Type B pancreatic cell (in vitro differentiated cells): ENCODE measurements at regions not wholly inside any gene's neighbourhood (a gene's known extent, or its start where the extent isn't known, plus 50 kb on each side); places are given as distances from the start of the nearest gene placed in this dataset.

ENCODE experiments used
- DNase-seq: peaks from one replicate; pipeline ENCODE4 v3.0.0; 2021; ENCODE audit warnings: mixed read lengths; ENCODE audit not compliant: unreplicated experiment; ENCODE audit errors: extremely low spot score
- H3K27ac Mint-ChIP-seq: 2 replicates; pipeline ENCODE4 v1.8.0; 2021; ENCODE audit warnings: mild to moderate bottlenecking, mixed read lengths
- H3K27me3 Mint-ChIP-seq: 2 replicates; pipeline ENCODE4 v1.8.0; 2021; ENCODE audit warnings: mixed read lengths
- H3K36me3 Mint-ChIP-seq: 2 replicates; pipeline ENCODE4 v1.8.0; 2021; ENCODE audit warnings: mixed read lengths
- H3K4me1 Mint-ChIP-seq: one replicate; pipeline ENCODE4 v1.8.0; 2021; ENCODE audit warnings: mixed read lengths; ENCODE audit not compliant: unreplicated experiment
- H3K4me3 Mint-ChIP-seq: 2 replicates; pipeline ENCODE4 v1.8.0; 2021; ENCODE audit warnings: mild to moderate bottlenecking, mixed read lengths
- H3K9me3 Mint-ChIP-seq: 2 replicates; pipeline ENCODE4 v1.8.0; 2021; ENCODE audit warnings: mixed read lengths
- CTCF ChIP-seq: fragments of 200-600 bp; sonication (generic); conservative IDR thresholded peaks from 2 replicates; pipeline ENCODE4 v1.5.0; 2021; ENCODE audit warnings: antibody characterized with exemption, mild to moderate bottlenecking

- no peak overlapping the region for H3K4me3 Mint-ChIP-seq
- H3K9me3 Mint-ChIP-seq, result no peaks in the 10 kb centered on the region
- no peak for TF ChIP-seq CTCF
- no peaks in the 10 kb centered on the region for H3K27me3 Mint-ChIP-seq
- H3K4me1 Mint-ChIP-seq, result no peaks in the 10 kb centered on the region
- no peak for DNase-seq
- no peak overlapping the region for H3K27ac Mint-ChIP-seq
- no peaks in the 10 kb centered on the region for H3K36me3 Mint-ChIP-seq
These were observed 690.1 kb upstream of the MAN1A1 start for GRCh38 chr6:120039664-120040063.

- H3K27ac Mint-ChIP-seq, result no peak overlapping the region
- H3K4me1 Mint-ChIP-seq, result no peaks in the 10 kb centered on the region
These were observed 682.3 kb upstream of the MAN1A1 start for GRCh38 chr6:120031837-120032236.

GRCh38 chr6:120026791-120027190 is 677.2 kb upstream of the MAN1A1 start:
- DNase-seq, result no peak
- H3K9me3 Mint-ChIP-seq, result no peaks in the 10 kb centered on the region
- no peaks in the 10 kb centered on the region for H3K27me3 Mint-ChIP-seq
- no peak for TF ChIP-seq CTCF
- no peaks in the 10 kb centered on the region for H3K36me3 Mint-ChIP-seq
- no peak overlapping the region for H3K4me3 Mint-ChIP-seq
- no peaks in the 10 kb centered on the region for H3K4me1 Mint-ChIP-seq
- no peak overlapping the region for H3K27ac Mint-ChIP-seq

More at GRCh38 chr6:120031837-120032236, 682.3 kb upstream of the MAN1A1 start:
- Mint-ChIP-seq H3K9me3 (no peaks in the 10 kb centered on the region), H3K36me3 (no peaks in the 10 kb centered on the region), H3K27me3 (no peaks in the 10 kb centered on the region), H3K4me3 (no peak overlapping the region)
- TF ChIP-seq CTCF, result no peak
- no peak for DNase-seq

GRCh38 chr6:120010075-120010474 is 660.5 kb upstream of the MAN1A1 start:
- no peak for TF ChIP-seq CTCF
- no peak overlapping the region for H3K4me3 Mint-ChIP-seq
- H3K4me1 Mint-ChIP-seq, result no peaks in the 10 kb centered on the region
- H3K9me3 Mint-ChIP-seq, result peaks cover 4% of the 10 kb centered on the region
- no peak for DNase-seq
- no peaks in the 10 kb centered on the region for H3K36me3 Mint-ChIP-seq
- H3K27me3 Mint-ChIP-seq, result no peaks in the 10 kb centered on the region
- no peak overlapping the region for H3K27ac Mint-ChIP-seq

- no peak overlapping the region for H3K4me3 Mint-ChIP-seq
- H3K36me3 Mint-ChIP-seq, result no peaks in the 10 kb centered on the region
- no peaks in the 10 kb centered on the region for H3K27me3 Mint-ChIP-seq
- DNase-seq, result no peak
- no peak for TF ChIP-seq CTCF
- H3K4me1 Mint-ChIP-seq, result no peaks in the 10 kb centered on the region
- no peak overlapping the region for H3K27ac Mint-ChIP-seq
- H3K9me3 Mint-ChIP-seq, result peaks cover 4% of the 10 kb centered on the region
These were observed 655.9 kb upstream of the MAN1A1 start for GRCh38 chr6:120005292-120005976.
